ENCODE measurements at regions not wholly inside any gene's neighbourhood (a gene's known extent, or its start where the extent isn't known, plus 50 kb on each side); places are given as distances from the start of the nearest gene placed in this dataset.

DNA sequence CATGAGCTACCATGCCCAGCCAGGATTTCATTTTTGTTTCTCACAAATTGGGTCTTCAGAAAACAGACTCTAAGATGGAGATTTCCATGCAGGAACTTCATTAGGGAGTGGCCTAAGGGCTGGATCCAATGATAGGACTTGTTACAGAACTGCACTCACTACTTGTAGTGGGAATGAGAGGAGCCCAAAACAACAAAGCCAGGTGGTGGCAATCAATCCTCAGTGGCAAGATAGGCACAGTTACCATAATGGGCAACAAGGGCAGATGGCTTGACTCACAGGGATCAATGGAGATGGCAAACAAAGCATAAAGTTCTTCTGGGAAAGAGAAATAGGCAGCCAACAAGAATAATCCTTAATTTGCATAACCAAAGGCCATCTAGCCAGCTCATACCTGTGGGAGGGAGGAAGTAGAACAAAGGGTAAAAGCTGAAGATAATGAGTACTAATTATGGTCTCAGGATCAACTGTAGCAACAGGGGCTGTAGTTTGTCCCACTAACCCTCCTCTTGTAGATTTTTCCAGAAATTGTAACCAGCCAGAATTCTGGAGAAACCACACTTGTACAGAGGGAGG, 72.8 kb upstream of the MAPK10 start:
- Histone ChIP-seq H3K9me3 (no peaks in the 10 kb centered on the region), H3K36me3 (no peaks in the 10 kb centered on the region), H3K4me1 (ENCODE audit: control insufficient read depth in 1 of 2, low read depth in 2 of 2) (peaks cover 5 to 7% of the 10 kb centered on the region in 2 donors), H3K4me3 (no peak overlapping the region), H3K27ac (no peak overlapping the region), H3K27me3 (replicated peaks; ENCODE audit: insufficient read depth) (no peaks in the 10 kb centered on the region)
- DNase-seq (ENCODE audit: low spot score): no peak
- TF ChIP-seq, protein P1, sequence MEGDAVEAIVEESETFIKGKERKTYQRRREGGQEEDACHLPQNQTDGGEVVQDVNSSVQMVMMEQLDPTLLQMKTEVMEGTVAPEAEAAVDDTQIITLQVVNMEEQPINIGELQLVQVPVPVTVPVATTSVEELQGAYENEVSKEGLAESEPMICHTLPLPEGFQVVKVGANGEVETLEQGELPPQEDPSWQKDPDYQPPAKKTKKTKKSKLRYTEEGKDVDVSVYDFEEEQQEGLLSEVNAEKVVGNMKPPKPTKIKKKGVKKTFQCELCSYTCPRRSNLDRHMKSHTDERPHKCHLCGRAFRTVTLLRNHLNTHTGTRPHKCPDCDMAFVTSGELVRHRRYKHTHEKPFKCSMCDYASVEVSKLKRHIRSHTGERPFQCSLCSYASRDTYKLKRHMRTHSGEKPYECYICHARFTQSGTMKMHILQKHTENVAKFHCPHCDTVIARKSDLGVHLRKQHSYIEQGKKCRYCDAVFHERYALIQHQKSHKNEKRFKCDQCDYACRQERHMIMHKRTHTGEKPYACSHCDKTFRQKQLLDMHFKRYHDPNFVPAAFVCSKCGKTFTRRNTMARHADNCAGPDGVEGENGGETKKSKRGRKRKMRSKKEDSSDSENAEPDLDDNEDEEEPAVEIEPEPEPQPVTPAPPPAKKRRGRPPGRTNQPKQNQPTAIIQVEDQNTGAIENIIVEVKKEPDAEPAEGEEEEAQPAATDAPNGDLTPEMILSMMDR (IDR thresholded peaks at IDR 0.05): no peak
- ATAC-seq (ENCODE audit: insufficient number of reproducible peaks, low FRiP score, low read depth): no peak

DNA sequence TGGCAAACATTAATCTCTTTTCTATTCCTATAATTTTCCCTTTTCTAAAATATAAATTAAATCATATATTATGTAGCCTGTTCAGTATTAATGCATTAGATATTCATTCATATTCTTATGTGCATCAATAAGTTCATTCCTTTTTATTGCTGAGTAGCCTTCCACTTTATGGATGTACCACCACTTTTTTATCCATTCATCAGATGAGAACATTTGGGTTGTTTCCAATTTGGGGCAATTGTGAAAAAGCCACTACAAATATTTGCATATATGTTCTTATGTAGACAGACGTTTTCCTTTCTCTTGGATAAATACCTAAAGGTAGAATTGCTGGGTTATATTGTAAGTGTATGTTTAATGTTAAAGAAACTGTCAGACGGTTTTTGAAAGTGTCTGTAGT, 79.4 kb upstream of the MAPK10 start:
- H3K27me3 ChIP-seq (replicated peaks; ENCODE audit: insufficient read depth): no peaks in the 10 kb centered on the region
- no peaks in the 10 kb centered on the region for H3K36me3 ChIP-seq
- no peak for ATAC-seq (ENCODE audit: insufficient number of reproducible peaks, low FRiP score, low read depth)
- no peak for DNase-seq (ENCODE audit: low spot score)
- no peak overlapping the region for H3K27ac ChIP-seq
- TF ChIP-seq, protein P1 (IDR thresholded peaks at IDR 0.05): no peak
- H3K9me3 ChIP-seq: peaks cover 2% of the 10 kb centered on the region
- H3K4me3 ChIP-seq: no peak overlapping the region
- peaks cover 7 to 9% of the 10 kb centered on the region in 2 donors for H3K4me1 ChIP-seq (ENCODE audit: control insufficient read depth in 1 of 2, low read depth in 2 of 2)

DNA sequence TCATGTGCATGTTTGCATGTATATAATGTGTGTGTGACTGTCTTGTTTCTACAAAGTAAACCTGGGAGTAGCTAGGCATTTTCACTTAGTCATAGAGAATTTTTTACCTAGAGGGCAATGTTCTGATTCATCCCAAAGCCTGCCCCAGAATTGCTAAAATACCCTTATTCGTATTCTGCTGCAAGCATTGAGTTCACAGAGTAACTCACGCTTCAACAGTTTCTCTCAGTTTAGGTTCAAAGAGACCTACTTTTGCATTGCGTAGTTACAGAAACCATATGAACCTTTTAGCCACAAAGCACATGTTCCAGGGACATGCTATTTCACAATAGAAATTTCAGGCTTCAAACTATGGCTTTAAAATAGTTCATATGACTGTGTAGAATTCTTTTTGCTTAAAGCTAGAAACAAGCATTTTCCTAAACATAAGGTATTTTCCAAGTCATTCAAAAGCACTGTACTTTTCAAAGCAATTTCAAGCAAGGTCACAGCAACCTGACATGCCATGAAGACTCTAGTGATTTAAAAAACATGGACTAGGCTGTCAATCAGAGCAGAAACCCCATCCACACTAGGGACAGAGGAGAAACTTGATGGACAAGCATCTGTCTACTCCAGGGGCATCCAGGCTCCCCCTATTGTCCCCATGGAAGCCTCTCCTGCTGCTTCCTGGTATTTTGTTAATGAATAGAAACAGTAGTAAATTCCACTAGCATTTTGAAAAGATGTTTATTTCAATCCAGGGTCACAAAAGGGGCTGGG, 81.5 kb upstream of the MAPK10 start:
- TF ChIP-seq, protein P1 (IDR thresholded peaks at IDR 0.05): no peak
- H3K27me3 ChIP-seq (replicated peaks; ENCODE audit: insufficient read depth): no peaks in the 10 kb centered on the region
- no peak for DNase-seq (ENCODE audit: low spot score)
- H3K4me3 ChIP-seq: no peak overlapping the region
- peaks cover 0 to 4% of the 10 kb centered on the region in 2 donors for H3K4me1 ChIP-seq (ENCODE audit: control insufficient read depth in 1 of 2, low read depth in 2 of 2)
- H3K27ac ChIP-seq: no peak overlapping the region
- ATAC-seq (ENCODE audit: insufficient number of reproducible peaks, low FRiP score, low read depth): no peak
- H3K36me3 ChIP-seq: no peaks in the 10 kb centered on the region
- peaks cover 3% of the 10 kb centered on the region for H3K9me3 ChIP-seq

DNA sequence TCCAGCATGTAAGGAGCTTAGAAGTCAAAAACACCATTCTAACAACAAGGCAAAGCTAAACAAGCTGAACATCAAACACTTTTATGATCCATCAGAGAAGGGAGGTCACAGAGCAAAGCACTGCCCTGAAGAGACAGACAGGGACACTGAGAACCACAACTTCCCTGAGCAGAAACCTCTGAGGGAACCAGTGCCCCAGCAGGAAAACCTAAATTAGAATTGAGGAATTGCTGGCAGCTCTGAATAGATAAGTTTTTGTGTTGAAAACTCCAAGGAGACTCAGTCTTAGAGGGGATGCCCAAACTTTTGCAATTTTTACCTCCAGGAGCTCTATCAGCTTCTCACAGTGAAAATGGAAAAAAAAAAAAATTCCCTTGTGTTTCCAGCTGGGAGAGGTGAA, 83.0 kb upstream of the MAPK10 start:
- peaks cover 3% of the 10 kb centered on the region for H3K9me3 ChIP-seq
- H3K27ac ChIP-seq: no peak overlapping the region
- ATAC-seq (ENCODE audit: insufficient number of reproducible peaks, low FRiP score, low read depth) (no peak), DNase-seq (ENCODE audit: low spot score) (no peak)
- TF ChIP-seq, protein P1 (IDR thresholded peaks at IDR 0.05): no peak
- H3K36me3 ChIP-seq: no peaks in the 10 kb centered on the region
- no peaks in the 10 kb centered on the region for H3K27me3 ChIP-seq (replicated peaks; ENCODE audit: insufficient read depth)
- H3K4me1 ChIP-seq (ENCODE audit: control insufficient read depth in 1 of 2, low read depth in 2 of 2): peaks cover 0 to 4% of the 10 kb centered on the region in 2 donors
- H3K4me3 ChIP-seq: no peak overlapping the region

DNA sequence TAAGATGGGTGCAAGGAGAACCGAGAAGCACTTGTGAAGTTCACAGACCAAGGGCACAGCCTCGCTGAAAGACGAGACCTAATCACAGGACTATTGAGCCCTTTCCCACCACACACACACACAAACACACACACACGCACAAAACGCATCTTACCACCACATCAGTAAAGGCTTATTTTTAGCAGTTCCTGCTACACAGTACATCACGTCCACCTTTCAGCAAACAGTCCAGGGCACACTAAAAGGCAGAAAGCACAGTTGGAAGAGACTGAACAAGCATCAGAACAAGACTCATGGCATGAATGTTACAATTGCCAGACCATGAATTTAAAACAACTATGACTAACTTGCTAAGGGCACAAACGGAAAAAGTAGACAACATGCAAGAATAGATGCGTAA, 83.6 kb upstream of the MAPK10 start:
- TF ChIP-seq, protein P1 (IDR thresholded peaks at IDR 0.05): no peak
- H3K9me3 ChIP-seq: peaks cover 3% of the 10 kb centered on the region
- no peaks in the 10 kb centered on the region for H3K36me3 ChIP-seq
- no peaks in the 10 kb centered on the region for H3K27me3 ChIP-seq (replicated peaks; ENCODE audit: insufficient read depth)
- no peak for ATAC-seq (ENCODE audit: insufficient number of reproducible peaks, low FRiP score, low read depth)
- H3K27ac ChIP-seq: no peak overlapping the region
- peaks cover 0 to 4% of the 10 kb centered on the region in 2 donors for H3K4me1 ChIP-seq (ENCODE audit: control insufficient read depth in 1 of 2, low read depth in 2 of 2)
- H3K4me3 ChIP-seq: no peak overlapping the region
- DNase-seq (ENCODE audit: low spot score): no peak
